Endothelial cell of umbilical vein (primary cell): ENCODE measurements at regions not wholly inside any gene's neighbourhood (a gene's known extent, or its start where the extent isn't known, plus 50 kb on each side); places are given as distances from the start of the nearest gene placed in this dataset.

Experiments
- BruUV-seq: library from RNA; stranded (reverse); fragments of 400-500 nt; replicated peaks from 2 replicates; lab custom pipeline; 2021; lab: Mats Ljungman, UMichigan
- CTCF ChIA-PET: fragments of 300-600, 350-600 bp; sonication (Branson Sonifier 250); formaldehyde crosslinking; loops from one replicate; lab custom pipeline; 2021; ENCODE audit warnings: antibody characterized with exemption, inconsistent platforms; lab: Charles Lee
- POLR2A ChIA-PET: fragments of 300-600, 350-600 bp; sonication (Branson Sonifier 250); formaldehyde crosslinking; loops from one replicate; lab custom pipeline; 2021; ENCODE audit warnings: antibody characterized with exemption, inconsistent platforms; lab: Charles Lee
- DNase-seq: peaks from one replicate; pipeline ENCODE4 v3.0.0-alpha.2; 2011; ENCODE audit warnings: low read depth, low spot score
- FAIRE-seq: peaks from 2 replicates; lab custom pipeline; 2011; peaks lifted over from hg19 to GRCh38; lab: Jason Lieb, UNC
- H2AFZ ChIP-seq: 2 replicates; pipeline ENCODE4 v1.6.0; 2012; ENCODE audit warnings: low read depth, low read length, control low read depth, inconsistent platforms
- H3K27ac ChIP-seq: 2 replicates; pipeline ENCODE4 v1.5.1; 2011; ENCODE audit warnings: low read depth, mild to moderate bottlenecking, control low read depth, low read length, moderate library complexity; ENCODE audit not compliant: insufficient read depth
- H3K27me3 ChIP-seq, 2 experiments: 2 replicates each; pipeline versions ENCODE4 v1.6.0 to v1.6.1; 2011; ENCODE audit warnings: low read length in 2 of 2, mixed read lengths in 1 of 2; ENCODE audit not compliant: control insufficient read depth in 2 of 2, insufficient read depth in 2 of 2
- H3K36me3 ChIP-seq, 2 experiments: 2 replicates in 1 of 2; 3 replicates in 1 of 2; pipeline ENCODE4 v1.5.1; 2011; ENCODE audit warnings: low read length in 2 of 2, mild to moderate bottlenecking in 1 of 2, moderate library complexity in 1 of 2; ENCODE audit not compliant: control insufficient read depth in 2 of 2, insufficient read depth in 2 of 2; ENCODE audit errors: extremely low read depth in 1 of 2
- H3K4me1 ChIP-seq: 3 replicates; pipeline ENCODE4 v1.5.1; 2011; ENCODE audit warnings: mild to moderate bottlenecking, low read length; ENCODE audit not compliant: control insufficient read depth, insufficient read depth; ENCODE audit errors: extremely low read depth
- H3K4me2 ChIP-seq: 2 replicates; pipeline ENCODE4 v1.6.1; 2011; ENCODE audit warnings: low read length, control low read depth, mixed read lengths; ENCODE audit not compliant: insufficient read depth
- H3K4me3 ChIP-seq, 3 experiments: fragments of 200-600 bp in 1 of 3; sonication (generic), shearing (Covaris generic) in 1 of 3; replicated peaks in 1 of 3; 2 replicates each; pipeline ENCODE4 v1.5.1; 2011 to 2016; ENCODE audit warnings: control low read depth in 3 of 3, low read length in 3 of 3, mild to moderate bottlenecking in 2 of 3, inconsistent platforms in 1 of 3, low read depth in 1 of 3, moderate library complexity in 1 of 3; ENCODE audit not compliant: insufficient read depth in 1 of 3
- H3K79me2 ChIP-seq: 2 replicates; pipeline ENCODE4 v1.6.0; 2012; ENCODE audit warnings: low read length, inconsistent platforms; ENCODE audit not compliant: control insufficient read depth, insufficient read depth
- H3K9ac ChIP-seq: replicated peaks from 2 replicates; pipeline ENCODE3; 2011; ENCODE audit warnings: low read length, control low read depth; ENCODE audit not compliant: insufficient read depth; ENCODE audit errors: extremely low read depth
- H3K9me1 ChIP-seq: replicated peaks from 3 replicates; pipeline ENCODE4 v1.6.0; 2011; ENCODE audit warnings: mild to moderate bottlenecking, low read length; ENCODE audit not compliant: control insufficient read depth, insufficient read depth; ENCODE audit errors: extremely low read depth
- H3K9me3 ChIP-seq: replicated peaks from 2 replicates; pipeline ENCODE4 v1.5.1; 2012; ENCODE audit warnings: low read length, inconsistent platforms; ENCODE audit not compliant: control insufficient read depth, insufficient read depth
- H4K20me1 ChIP-seq: replicated peaks from 2 replicates; pipeline ENCODE3; 2011; ENCODE audit warnings: mild to moderate bottlenecking, low read length; ENCODE audit not compliant: control insufficient read depth, insufficient read depth; ENCODE audit errors: extremely low read depth
- CTCF ChIP-seq, 2 donors: IDR thresholded peaks; 1 replicate in 1 of 2; 2 replicates in 1 of 2; pipeline ENCODE4 v1.5.1; 2011; ENCODE audit warnings: low read length in 2 of 2, mild to moderate bottlenecking in 2 of 2, moderate library complexity in 2 of 2, control low read depth in 1 of 2, inconsistent platforms in 1 of 2, low read depth in 1 of 2; ENCODE audit not compliant: insufficient read depth in 1 of 2; ENCODE audit errors: extremely low read depth in 1 of 2
- EZH2 ChIP-seq: IDR thresholded peaks from 2 replicates; pipeline ENCODE4 v1.6.1; 2012; ENCODE audit warnings: borderline replicate concordance, low read depth, mild to moderate bottlenecking, moderate library complexity, low read length, inconsistent platforms; ENCODE audit not compliant: severe bottlenecking
- FOS ChIP-seq: IDR thresholded peaks from 2 replicates; pipeline ENCODE4 v1.6.1; 2011; ENCODE audit warnings: mild to moderate bottlenecking, low read length, moderate library complexity, borderline replicate concordance; ENCODE audit not compliant: insufficient read depth
- GATA2 ChIP-seq: IDR thresholded peaks from 2 replicates; pipeline ENCODE4 v1.7.0; 2011; ENCODE audit warnings: low read depth, mild to moderate bottlenecking, moderate library complexity, mixed read lengths, low read length; ENCODE audit not compliant: insufficient read length, insufficient read depth
- JUN ChIP-seq: IDR thresholded peaks from 2 replicates; pipeline ENCODE4 v1.6.1; 2011; ENCODE audit warnings: borderline replicate concordance, low read depth; ENCODE audit not compliant: insufficient read length, insufficient read depth
- MYC ChIP-seq: IDR thresholded peaks from one replicate; pipeline ENCODE4 v1.6.1; 2011; ENCODE audit warnings: mild to moderate bottlenecking, low read depth, low read length
- POLR2A ChIP-seq: IDR thresholded peaks from 2 replicates; pipeline ENCODE4 v1.6.1; 2012; ENCODE audit warnings: low read depth, mild to moderate bottlenecking, control low read depth, low read length
- POLR2AphosphoS5 ChIP-seq: IDR thresholded peaks from 2 replicates; pipeline ENCODE4 v1.6.1; 2012; ENCODE audit warnings: low read depth, mild to moderate bottlenecking, control low read depth, low read length, moderate library complexity; ENCODE audit not compliant: insufficient read depth
- dilution Hi-C: fragments of 300-500 bp; cut with MboI; formaldehyde crosslinking; loops from one replicate; pipeline ENCODE4 v1.15.0; 2019; ENCODE audit warnings: low sequenced_read_pairs; ENCODE audit not compliant: extremely low pct_ligation_motif_present
- intact Hi-C: fragments of 100-400 bp; cut with micrococcal nuclease; formaldehyde crosslinking; loops from one replicate; pipeline ENCODE4 v1.10.0; 2022
- TF ChIP-seq, protein P1 (sequence below): IDR thresholded peaks from 2 replicates; pipeline ENCODE4 v1.6.1; 2011; ENCODE audit not compliant: insufficient read depth, insufficient read length

DNA sequence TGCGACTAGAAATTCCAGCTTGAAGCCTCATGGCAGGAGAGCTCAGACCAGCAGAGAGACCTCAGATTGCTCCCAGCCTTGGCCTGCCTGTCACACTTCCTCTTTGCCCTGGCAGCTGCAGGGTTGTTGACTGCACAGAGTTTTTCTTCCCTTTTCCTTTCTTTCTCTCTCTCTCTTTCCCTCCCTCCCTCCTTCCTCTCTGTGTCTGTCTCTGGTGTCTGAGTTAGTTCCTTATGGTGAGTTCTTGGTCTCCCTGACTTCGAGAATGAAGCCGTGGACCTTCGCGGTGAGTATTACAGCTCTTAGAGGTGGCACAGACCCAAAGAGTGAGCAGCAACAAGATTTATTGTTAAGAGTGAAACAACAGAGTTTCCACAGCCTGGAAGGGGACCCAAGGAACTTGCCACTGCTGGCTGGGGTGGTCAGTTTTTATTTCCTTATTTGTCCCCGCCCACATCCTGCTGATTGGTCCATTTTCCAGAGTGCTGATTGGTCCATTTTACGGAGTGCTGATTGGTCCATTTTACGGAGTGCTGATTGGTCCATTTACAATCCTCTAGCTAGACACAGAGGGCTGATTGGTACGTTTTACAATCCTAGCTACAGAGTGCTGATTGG, 266.3 kb downstream of the RPS24 start:
- dilution Hi-C loops (no loop called here), intact Hi-C loops (loop anchor here (5.0 kb wide), 2 partner anchors 253 to 897 kb away; no protein-coding TSS in a partner anchor)
- Histone ChIP-seq H4K20me1 (no peaks in the 10 kb centered on the region), H3K27me3 (no peaks in the 10 kb centered on the region), H3K36me3 (no peaks in the 10 kb centered on the region), H3K4me2 (no peak overlapping the region), H3K79me2 (no peaks in the 10 kb centered on the region), H3K4me3 (no peak overlapping the region), H2AFZ (peak overlapping the region; percentile 54), H3K4me1 (peaks cover 7% of the 10 kb centered on the region), H3K9me3 (no peaks in the 10 kb centered on the region), H3K9ac (no peak overlapping the region), H3K9me1 (no peaks in the 10 kb centered on the region), H3K27ac (no peak overlapping the region)
- CTCF ChIA-PET, result interaction anchor here (2.2 kb wide), 1 partner anchor 11 kb away, joined by 5 read pairs; no protein-coding TSS in a partner anchor
- TF ChIP-seq FOS (no peak), POLR2A (no peak), POLR2AphosphoS5 (no peak), CTCF (IDR thresholded peaks at IDR 0.05; ENCODE audit: extremely low read depth in 1 of 2, insufficient read depth in 1 of 2, low read depth in 1 of 2, low read length in 2 of 2) (no peak), MYC (no peak), GATA2 (no peak), EZH2 (no peak), JUN (no peak)
- TF ChIP-seq, protein P1, sequence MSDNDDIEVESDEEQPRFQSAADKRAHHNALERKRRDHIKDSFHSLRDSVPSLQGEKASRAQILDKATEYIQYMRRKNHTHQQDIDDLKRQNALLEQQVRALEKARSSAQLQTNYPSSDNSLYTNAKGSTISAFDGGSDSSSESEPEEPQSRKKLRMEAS, result no peak
- peak; percentile 42 for FAIRE-seq
- POLR2A ChIA-PET, result no interaction called here
- DNase-seq, result peak; percentile 55
- BruUV-seq, result no TSS peak
